ENCODE measurements at regions not wholly inside any gene's neighbourhood (a gene's known extent, or its start where the extent isn't known, plus 50 kb on each side); places are given as distances from the start of the nearest gene placed in this dataset.

GRCh38 chr3:78274475-78275065 is 1234.7 kb downstream of the ROBO2 start:
- TF ChIP-seq EZH2 (IDR thresholded peaks at IDR 0.05; ENCODE audit: insufficient read depth, poor library complexity, severe bottlenecking) = no peak
- TF ChIP-seq EZH2phosphoT487 (IDR thresholded peaks at IDR 0.05; ENCODE audit: insufficient read depth, low read depth) = no peak

Data from GM23248 (cell line).